Brain microvascular endothelial cell (primary cell): ENCODE measurements at regions not wholly inside any gene's neighbourhood (a gene's known extent, or its start where the extent isn't known, plus 50 kb on each side); places are given as distances from the start of the nearest gene placed in this dataset.

ENCODE experiments used
- DNase-seq: peaks from one replicate; pipeline ENCODE4 v3.0.0-alpha.2; 2020
- H3K27ac ChIP-seq: fragments of 250-450 bp; sonication (Bioruptor Pico); 2 replicates; pipeline ENCODE4 v1.5.1; 2020; ENCODE audit warnings: mild to moderate bottlenecking, moderate library complexity
- H3K27me3 ChIP-seq: fragments of 250-450 bp; sonication (Bioruptor Pico); replicated peaks from 2 replicates; pipeline ENCODE4 v1.5.1; 2020; ENCODE audit warnings: mild to moderate bottlenecking
- H3K36me3 ChIP-seq: fragments of 250-450 bp; sonication (Bioruptor Pico); replicated peaks from 2 replicates; pipeline ENCODE4 v1.5.1; 2020; ENCODE audit warnings: mild to moderate bottlenecking
- H3K4me3 ChIP-seq: 2 replicates; pipeline ENCODE4 v1.5.1; 2011; ENCODE audit warnings: low read depth, mild to moderate bottlenecking, control low read depth, low read length, moderate library complexity
- in situ Hi-C: cut with HindIII; loops from 2 replicates; pipeline ENCODE4 v1.10.0; 2017; ENCODE audit warnings: low sequenced_read_pairs, low pct_ligation_motif_present
- TF ChIP-seq, protein P1 (sequence below): IDR thresholded peaks from 2 replicates; pipeline ENCODE4 v1.5.1; 2011; ENCODE audit warnings: low read depth, mild to moderate bottlenecking, moderate library complexity, low read length, control low read depth, inconsistent platforms; ENCODE audit errors: missing control alignments

GRCh38 chr3:153066983-153067382 lies 95.0 kb upstream of the RAP2B start:
- H3K27me3 ChIP-seq = no peaks in the 10 kb centered on the region
- H3K27ac ChIP-seq = no peak overlapping the region
- H3K36me3 ChIP-seq = no peaks in the 10 kb centered on the region
- no peak overlapping the region for H3K4me3 ChIP-seq
- no peak for DNase-seq
- TF ChIP-seq, protein P1, sequence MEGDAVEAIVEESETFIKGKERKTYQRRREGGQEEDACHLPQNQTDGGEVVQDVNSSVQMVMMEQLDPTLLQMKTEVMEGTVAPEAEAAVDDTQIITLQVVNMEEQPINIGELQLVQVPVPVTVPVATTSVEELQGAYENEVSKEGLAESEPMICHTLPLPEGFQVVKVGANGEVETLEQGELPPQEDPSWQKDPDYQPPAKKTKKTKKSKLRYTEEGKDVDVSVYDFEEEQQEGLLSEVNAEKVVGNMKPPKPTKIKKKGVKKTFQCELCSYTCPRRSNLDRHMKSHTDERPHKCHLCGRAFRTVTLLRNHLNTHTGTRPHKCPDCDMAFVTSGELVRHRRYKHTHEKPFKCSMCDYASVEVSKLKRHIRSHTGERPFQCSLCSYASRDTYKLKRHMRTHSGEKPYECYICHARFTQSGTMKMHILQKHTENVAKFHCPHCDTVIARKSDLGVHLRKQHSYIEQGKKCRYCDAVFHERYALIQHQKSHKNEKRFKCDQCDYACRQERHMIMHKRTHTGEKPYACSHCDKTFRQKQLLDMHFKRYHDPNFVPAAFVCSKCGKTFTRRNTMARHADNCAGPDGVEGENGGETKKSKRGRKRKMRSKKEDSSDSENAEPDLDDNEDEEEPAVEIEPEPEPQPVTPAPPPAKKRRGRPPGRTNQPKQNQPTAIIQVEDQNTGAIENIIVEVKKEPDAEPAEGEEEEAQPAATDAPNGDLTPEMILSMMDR = no peak
- in situ Hi-C loops = loop anchor here (25.0 kb wide), 2 partner anchors 95 to 220 kb away; partner anchors contain the start of gene RAP2B

DNA sequence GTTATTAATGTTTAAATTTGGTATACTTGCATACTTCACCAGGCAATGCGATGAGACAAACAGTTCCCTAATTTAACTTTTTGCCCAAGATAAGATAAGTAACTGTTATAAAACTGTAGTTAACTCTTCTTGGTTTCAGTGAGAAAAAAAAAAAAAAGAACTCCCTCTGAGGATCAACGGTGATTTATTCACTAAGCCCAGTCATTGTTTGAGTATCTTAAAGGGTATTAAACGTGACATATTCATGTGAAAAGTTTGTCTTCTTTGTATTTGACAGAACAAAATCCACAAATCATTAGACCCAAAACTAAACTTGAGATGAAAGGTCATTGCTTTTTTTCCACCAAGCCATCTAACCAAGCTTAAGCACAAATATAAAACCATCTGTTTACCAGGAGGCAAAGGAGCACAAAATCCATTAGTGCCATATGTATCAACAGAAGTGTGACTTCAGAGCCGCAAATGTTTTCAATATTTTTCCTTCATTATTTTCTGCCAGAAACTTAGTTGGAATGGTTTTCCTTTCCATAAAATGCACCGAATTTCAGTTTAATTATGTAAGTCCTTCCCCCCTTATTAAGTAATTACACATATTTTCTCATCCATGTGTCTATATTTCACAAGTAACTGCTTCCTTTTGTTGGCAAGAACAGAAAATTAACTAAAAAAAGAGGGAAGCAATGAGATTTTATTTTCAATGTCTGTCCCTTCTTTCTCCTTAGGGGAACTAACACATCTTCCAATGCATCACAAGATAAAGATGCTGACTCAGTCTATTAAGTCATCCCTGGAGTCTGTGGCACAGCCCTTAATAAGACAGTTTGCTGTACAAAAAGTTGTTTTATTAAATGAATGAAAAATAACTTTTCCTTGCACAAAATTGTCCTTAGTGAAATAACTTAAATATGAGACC lies 92.2 kb upstream of the RAP2B start:
- Histone ChIP-seq H3K27me3 (no peaks in the 10 kb centered on the region), H3K4me3 (no peak overlapping the region), H3K36me3 (no peaks in the 10 kb centered on the region), H3K27ac (peak overlapping the region; percentile 34)
- in situ Hi-C loops = loop anchor here (25.0 kb wide), 2 partner anchors 92 to 217 kb away; partner anchors contain the start of gene RAP2B
- TF ChIP-seq, protein P1 = no peak
- DNase-seq = peak; percentile 51

GRCh38 chr3:153070511-153070868 lies 91.5 kb upstream of the RAP2B start:
- no peak overlapping the region for H3K27ac ChIP-seq
- no peaks in the 10 kb centered on the region for H3K27me3 ChIP-seq
- TF ChIP-seq, protein P1 = no peak
- H3K4me3 ChIP-seq = no peak overlapping the region
- in situ Hi-C loops = loop anchor here (25.0 kb wide), 2 partner anchors 92 to 217 kb away; partner anchors contain the start of gene RAP2B
- H3K36me3 ChIP-seq = no peaks in the 10 kb centered on the region
- no peak for DNase-seq

DNA sequence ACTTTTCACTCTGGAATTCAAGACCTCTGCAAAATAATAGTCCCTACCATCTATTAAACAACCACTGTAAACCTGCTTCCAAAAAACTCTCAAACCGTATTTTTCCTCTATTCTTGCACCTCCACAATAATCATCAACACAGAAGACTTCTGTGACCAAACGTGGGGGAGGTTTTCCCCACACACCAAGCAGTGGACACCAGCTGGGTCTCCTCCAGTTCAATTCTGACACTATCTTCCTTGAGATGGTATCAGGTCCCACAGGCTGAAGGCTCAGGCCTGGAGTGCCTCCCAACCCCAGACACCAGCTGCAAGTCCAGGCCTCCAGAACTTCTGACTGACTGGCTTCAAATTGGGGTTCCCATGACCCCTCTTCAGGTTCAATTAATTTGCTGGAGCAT lies 89.6 kb upstream of the RAP2B start:
- in situ Hi-C loops = loop anchor here (25.0 kb wide), 2 partner anchors 90 to 215 kb away; partner anchors contain the start of gene RAP2B

GRCh38 chr3:153072856-153073255 lies 89.2 kb upstream of the RAP2B start:
- TF ChIP-seq, protein P1 = no peak
- Histone ChIP-seq H3K27ac (no peak overlapping the region), H3K36me3 (no peaks in the 10 kb centered on the region), H3K4me3 (no peak overlapping the region), H3K27me3 (no peaks in the 10 kb centered on the region)
- no peak for DNase-seq
- in situ Hi-C loops = loop anchor here (25.0 kb wide), 2 partner anchors 89 to 214 kb away; partner anchors contain the start of gene RAP2B

More for the DNA sequence above, 89.6 kb upstream of the RAP2B start:
- no peaks in the 10 kb centered on the region for H3K27me3 ChIP-seq
- no peak overlapping the region for H3K4me3 ChIP-seq
- TF ChIP-seq, protein P1 = no peak
- no peak overlapping the region for H3K27ac ChIP-seq
- no peak for DNase-seq
- no peaks in the 10 kb centered on the region for H3K36me3 ChIP-seq
